GM12875 (cell line): ENCODE measurements at regions not wholly inside any gene's neighbourhood (a gene's known extent, or its start where the extent isn't known, plus 50 kb on each side); places are given as distances from the start of the nearest gene placed in this dataset.

ENCODE experiments used
- H3K4me3 ChIP-seq: one replicate; pipeline ENCODE4 v1.5.1; 2011; ENCODE audit warnings: low read depth, low read length, control low read depth
- TF ChIP-seq, protein P1 (sequence below): IDR thresholded peaks from 2 replicates; pipeline ENCODE4 v1.5.1; 2011; ENCODE audit warnings: low read depth, mild to moderate bottlenecking, control low read depth, inconsistent platforms, low read length, moderate library complexity, borderline replicate concordance; ENCODE audit not compliant: insufficient read depth

- TF ChIP-seq, protein P1, sequence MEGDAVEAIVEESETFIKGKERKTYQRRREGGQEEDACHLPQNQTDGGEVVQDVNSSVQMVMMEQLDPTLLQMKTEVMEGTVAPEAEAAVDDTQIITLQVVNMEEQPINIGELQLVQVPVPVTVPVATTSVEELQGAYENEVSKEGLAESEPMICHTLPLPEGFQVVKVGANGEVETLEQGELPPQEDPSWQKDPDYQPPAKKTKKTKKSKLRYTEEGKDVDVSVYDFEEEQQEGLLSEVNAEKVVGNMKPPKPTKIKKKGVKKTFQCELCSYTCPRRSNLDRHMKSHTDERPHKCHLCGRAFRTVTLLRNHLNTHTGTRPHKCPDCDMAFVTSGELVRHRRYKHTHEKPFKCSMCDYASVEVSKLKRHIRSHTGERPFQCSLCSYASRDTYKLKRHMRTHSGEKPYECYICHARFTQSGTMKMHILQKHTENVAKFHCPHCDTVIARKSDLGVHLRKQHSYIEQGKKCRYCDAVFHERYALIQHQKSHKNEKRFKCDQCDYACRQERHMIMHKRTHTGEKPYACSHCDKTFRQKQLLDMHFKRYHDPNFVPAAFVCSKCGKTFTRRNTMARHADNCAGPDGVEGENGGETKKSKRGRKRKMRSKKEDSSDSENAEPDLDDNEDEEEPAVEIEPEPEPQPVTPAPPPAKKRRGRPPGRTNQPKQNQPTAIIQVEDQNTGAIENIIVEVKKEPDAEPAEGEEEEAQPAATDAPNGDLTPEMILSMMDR, result no peak
- H3K4me3 ChIP-seq, result no peak overlapping the region
These were observed 1832.9 kb upstream of the LRRTM1 start for GRCh38 chr2:82137441-82137840.

DNA sequence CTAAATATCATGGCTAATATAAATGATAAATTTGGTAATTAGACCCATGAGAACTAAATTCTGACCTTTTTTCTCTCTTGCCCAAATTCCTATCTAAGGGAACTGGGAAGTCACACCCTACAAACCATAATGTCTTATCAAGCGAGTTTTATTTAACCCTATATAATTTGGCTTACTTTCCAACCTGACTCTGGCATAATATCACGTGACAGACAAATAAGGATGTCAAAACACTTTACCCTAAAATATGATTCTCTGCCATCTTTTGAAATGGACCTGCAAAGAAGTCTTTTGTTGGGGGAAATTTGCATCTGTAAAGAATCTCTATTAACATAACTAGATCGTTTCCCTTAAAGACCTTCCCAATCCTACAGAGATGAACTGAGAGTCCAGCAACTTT lies 1823.5 kb upstream of the LRRTM1 start:
- no peak overlapping the region for H3K4me3 ChIP-seq
- TF ChIP-seq, protein P1, result no peak

- TF ChIP-seq, protein P1, result no peak
- no peak overlapping the region for H3K4me3 ChIP-seq
These were observed 1820.1 kb upstream of the LRRTM1 start for GRCh38 chr2:82124629-82125028.

DNA sequence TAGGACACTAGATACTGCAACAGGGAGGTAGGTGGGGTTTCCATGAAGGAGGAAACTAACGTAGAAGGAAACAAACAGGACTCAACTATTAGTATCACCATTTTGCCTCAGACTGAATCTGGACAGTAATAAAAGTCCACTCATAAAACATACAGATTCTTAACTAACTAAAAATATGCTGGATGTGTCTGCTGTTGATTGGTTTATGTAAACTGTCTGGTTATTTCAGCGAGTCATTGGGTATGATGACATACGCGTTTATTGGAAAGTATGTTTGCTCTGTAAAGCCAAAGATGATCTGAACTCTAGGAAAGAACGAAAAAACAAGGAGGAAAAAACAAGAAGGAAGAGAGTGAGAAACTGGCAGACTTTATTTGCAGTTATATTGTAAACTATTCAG lies 1816.1 kb upstream of the LRRTM1 start:
- no peak overlapping the region for H3K4me3 ChIP-seq
- TF ChIP-seq, protein P1, result no peak

GRCh38 chr2:82120115-82120514 lies 1815.6 kb upstream of the LRRTM1 start:
- H3K4me3 ChIP-seq, result no peak overlapping the region
- TF ChIP-seq, protein P1, result no peak

- TF ChIP-seq, protein P1, result no peak
- no peak overlapping the region for H3K4me3 ChIP-seq
These were observed 1804.9 kb upstream of the LRRTM1 start for GRCh38 chr2:82109418-82109817.

DNA sequence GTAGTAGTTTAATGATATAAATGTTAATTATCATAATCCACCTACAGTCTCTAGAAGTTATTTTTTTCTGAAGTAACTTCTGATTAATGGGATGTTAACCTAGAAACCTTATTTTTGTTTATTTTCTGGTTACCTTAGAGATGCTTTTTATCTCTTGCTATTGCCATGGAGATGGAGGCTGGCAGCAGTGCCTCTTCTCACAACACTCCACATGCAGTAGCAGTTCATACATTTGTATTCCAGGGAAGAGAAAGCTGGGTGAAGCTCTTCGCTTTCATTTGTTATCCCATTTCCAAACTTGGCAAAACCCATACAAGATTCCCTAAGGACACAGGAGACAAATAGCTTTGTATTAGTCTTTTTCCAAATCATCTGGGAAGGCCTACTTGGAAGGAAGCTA lies 1794.1 kb upstream of the LRRTM1 start:
- no peak overlapping the region for H3K4me3 ChIP-seq
- TF ChIP-seq, protein P1, result no peak
